WTC11 (cell line): ENCODE measurements at regions not wholly inside any gene's neighbourhood (a gene's known extent, or its start where the extent isn't known, plus 50 kb on each side); places are given as distances from the start of the nearest gene placed in this dataset.

ENCODE experiments used
- ATAC-seq: fragments of 200-7000 bp; cut with Tn5 transposase; 2 replicates; pipeline ENCODE4 v1.10.0; 2021; ENCODE audit warnings: mild to moderate bottlenecking, moderate library complexity
- CTCF ChIA-PET: fragments of 300-600 bp; sonication (Branson Sonifier 250); formaldehyde crosslinking; loops from one replicate; lab custom pipeline; 2021; ENCODE audit warnings: antibody characterized with exemption; lab: Charles Lee
- POLR2A ChIA-PET: fragments of 350-600 bp; sonication (Branson Sonifier 250); formaldehyde crosslinking; loops from one replicate; lab custom pipeline; 2021; ENCODE audit warnings: antibody characterized with exemption; lab: Charles Lee
- DNase-seq: peaks from one replicate; pipeline ENCODE4 v3.0.0; 2021; ENCODE audit warnings: low spot score
- H3K27ac Mint-ChIP-seq: 2 replicates; pipeline ENCODE4 v1.8.0; 2021; ENCODE audit warnings: mixed read lengths
- H3K27me3 Mint-ChIP-seq: 2 replicates; pipeline ENCODE4 v1.8.0; 2021; ENCODE audit warnings: low read depth, mild to moderate bottlenecking, moderate library complexity, mixed read lengths
- H3K36me3 Mint-ChIP-seq: 2 replicates; pipeline ENCODE4 v1.8.0; 2021; ENCODE audit warnings: mixed read lengths
- H3K4me1 Mint-ChIP-seq: 2 replicates; pipeline ENCODE4 v1.8.0; 2022; ENCODE audit warnings: mixed read lengths
- H3K4me3 Mint-ChIP-seq: 2 replicates; pipeline ENCODE4 v1.8.0; 2021; ENCODE audit warnings: mild to moderate bottlenecking, moderate library complexity, mixed read lengths
- H3K9me3 Mint-ChIP-seq: 2 replicates; pipeline ENCODE4 v1.8.0; 2021; ENCODE audit warnings: mixed read lengths
- AFF4 ChIP-seq: sonication (generic); formaldehyde crosslinking; IDR thresholded peaks from 2 replicates; pipeline ENCODE4 v1.8.1; 2023; ENCODE audit warnings: mild to moderate bottlenecking, missing genetic modification reagents, borderline replicate concordance
- E2F4 ChIP-seq: sonication (generic); formaldehyde crosslinking; IDR thresholded peaks from 2 replicates; pipeline ENCODE4 v1.8.1; 2022; ENCODE audit warnings: low read depth, mild to moderate bottlenecking, moderate library complexity, missing genetic modification reagents, borderline replicate concordance
- E2F5 ChIP-seq: sonication (generic); formaldehyde crosslinking; IDR thresholded peaks from 2 replicates; pipeline ENCODE4 v1.8.1; 2022; ENCODE audit warnings: mild to moderate bottlenecking, moderate library complexity, missing genetic modification reagents
- ESRRA ChIP-seq: sonication (generic); formaldehyde crosslinking; IDR thresholded peaks from 2 replicates; pipeline ENCODE4 v1.8.1; 2022; ENCODE audit warnings: mild to moderate bottlenecking, missing genetic modification reagents, borderline replicate concordance
- FOXK1 ChIP-seq: sonication (generic); formaldehyde crosslinking; IDR thresholded peaks from 2 replicates; pipeline ENCODE4 v1.8.0; 2022; ENCODE audit warnings: mild to moderate bottlenecking, moderate library complexity, missing genetic modification reagents
- FOXP4 ChIP-seq: sonication (generic); formaldehyde crosslinking; IDR thresholded peaks from 2 replicates; pipeline ENCODE4 v1.8.0; 2022; ENCODE audit warnings: mild to moderate bottlenecking, missing genetic modification reagents
- IRF1 ChIP-seq: sonication (generic); formaldehyde crosslinking; IDR thresholded peaks from 2 replicates; pipeline ENCODE4 v1.8.0; 2023; ENCODE audit warnings: missing genetic modification reagents
- NR3C1 ChIP-seq: sonication (generic); formaldehyde crosslinking; conservative IDR thresholded peaks from 2 replicates; pipeline ENCODE4 v1.8.1; 2023; ENCODE audit warnings: low read depth, mild to moderate bottlenecking, missing genetic modification reagents
- TEAD4 ChIP-seq: sonication (generic); formaldehyde crosslinking; IDR thresholded peaks from 2 replicates; pipeline ENCODE4 v1.8.0; 2022; ENCODE audit warnings: mild to moderate bottlenecking, missing genetic modification reagents
- ZBTB43 ChIP-seq: sonication (generic); formaldehyde crosslinking; IDR thresholded peaks from 2 replicates; pipeline ENCODE4 v1.8.1; 2023; ENCODE audit warnings: mild to moderate bottlenecking, missing genetic modification reagents
- ZNF232 ChIP-seq: sonication (generic); formaldehyde crosslinking; IDR thresholded peaks from 2 replicates; pipeline ENCODE4 v1.8.0; 2022; ENCODE audit warnings: mild to moderate bottlenecking, missing genetic modification reagents
- ZNF416 ChIP-seq: fragments of 250-450 bp; sonication (Bioruptor Pico); IDR thresholded peaks from 2 replicates; pipeline ENCODE4 v1.9.0; 2021; ENCODE audit warnings: mild to moderate bottlenecking, inconsistent platforms

- TF ChIP-seq TEAD4 = no peak
- TF ChIP-seq ZNF232 (CRISPR knock-in tag) = no peak
- TF ChIP-seq FOXP4 = no peak
- TF ChIP-seq, all 79 proteins: peak for 0
Measured at GRCh38 chr9:89256225-89256624, 54.8 kb upstream of the CKS2 start (continued).

GRCh38 chr9:89256642-89257041 lies 54.4 kb upstream of the CKS2 start:
- no peak for DNase-seq
- POLR2A ChIA-PET = no interaction called here
- Mint-ChIP-seq H3K27ac (no peak overlapping the region), H3K36me3 (peaks cover 7% of the 10 kb centered on the region), H3K27me3 (no peaks in the 10 kb centered on the region), H3K4me1 (no peaks in the 10 kb centered on the region), H3K4me3 (no peak overlapping the region), H3K9me3 (peaks cover 18% of the 10 kb centered on the region)
- no peak for ATAC-seq
- CTCF ChIA-PET = no interaction called here
- TF ChIP-seq NR3C1 (CRISPR knock-in tag) (no peak), ZNF416 (no peak), E2F5 (CRISPR knock-in tag) (no peak), FOXK1 (CRISPR knock-in tag) (no peak), IRF1 (no peak), AFF4 (CRISPR knock-in tag) (no peak)

- ATAC-seq (no peak), DNase-seq (no peak)
- Mint-ChIP-seq H3K4me3 (no peak overlapping the region), H3K27me3 (no peaks in the 10 kb centered on the region)
- CTCF ChIA-PET = no interaction called here
- TF ChIP-seq ESRRA (CRISPR knock-in tag) (no peak), ZBTB43 (no peak), E2F4 (CRISPR knock-in tag) (no peak), IRF1 (no peak)
- TF ChIP-seq, all 79 proteins: peak for 0
- Mint-ChIP-seq H3K36me3 (peaks cover 3% of the 10 kb centered on the region; the same call in 1 of the 2 replicates), H3K27ac (no peak overlapping the region), H3K4me1 (no peaks in the 10 kb centered on the region), H3K9me3 (peaks cover 17% of the 10 kb centered on the region)
- POLR2A ChIA-PET = no interaction called here
Measured at GRCh38 chr9:89260525-89260924, 50.5 kb upstream of the CKS2 start.
